H9 (cell line): ENCODE measurements at regions not wholly inside any gene's neighbourhood (a gene's known extent, or its start where the extent isn't known, plus 50 kb on each side); places are given as distances from the start of the nearest gene placed in this dataset.

Source experiments
- DNase-seq: peaks from one replicate; pipeline ENCODE4 v3.0.0-alpha.2; 2017
- H2AFZ ChIP-seq: one replicate; pipeline ENCODE4 v1.6.1; 2013; ENCODE audit warnings: mild to moderate bottlenecking, low read length, control low read depth, moderate library complexity
- H2AK5ac ChIP-seq: 2 replicates; pipeline ENCODE4 v1.6.1; 2013; ENCODE audit warnings: low read length, control low read depth, mixed read lengths; ENCODE audit not compliant: insufficient read length
- H2BK120ac ChIP-seq: one replicate; pipeline ENCODE4 v1.6.1; 2013; ENCODE audit warnings: low read depth, mild to moderate bottlenecking, low read length, control low read depth, inconsistent platforms; ENCODE audit not compliant: poor library complexity, severe bottlenecking
- H2BK12ac ChIP-seq: 2 replicates; pipeline ENCODE4 v1.6.1; 2013; ENCODE audit warnings: low read length, control low read depth, mixed read lengths, low read depth; ENCODE audit not compliant: insufficient read length
- H2BK15ac ChIP-seq: 2 replicates; pipeline ENCODE4 v1.6.1; 2013; ENCODE audit warnings: low read depth, low read length, control low read depth
- H2BK20ac ChIP-seq: one replicate; pipeline ENCODE4 v1.6.1; 2013; ENCODE audit warnings: low read depth, mild to moderate bottlenecking, low read length, control low read depth, inconsistent platforms; ENCODE audit not compliant: poor library complexity, severe bottlenecking
- H2BK5ac ChIP-seq: 2 replicates; pipeline ENCODE4 v1.6.1; 2013; ENCODE audit warnings: low read length, control low read depth, mixed read lengths; ENCODE audit not compliant: insufficient read length
- H3K14ac ChIP-seq: 2 replicates; pipeline ENCODE4 v1.6.1; 2013; ENCODE audit warnings: low read length, control low read depth; ENCODE audit not compliant: insufficient read depth
- H3K18ac ChIP-seq: 2 replicates; pipeline ENCODE4 v1.6.1; 2013; ENCODE audit warnings: low read depth, mild to moderate bottlenecking, mixed read lengths, low read length, control low read depth; ENCODE audit not compliant: insufficient read length
- H3K23ac ChIP-seq: 2 replicates; pipeline ENCODE4 v1.6.1; 2013; ENCODE audit warnings: low read length, control low read depth, mixed read lengths, low read depth; ENCODE audit not compliant: insufficient read length
- H3K23me2 ChIP-seq: 2 replicates; pipeline ENCODE4 v1.6.1; 2013; ENCODE audit warnings: low read depth, mild to moderate bottlenecking, mixed read lengths, low read length, control low read depth; ENCODE audit not compliant: insufficient read length, poor library complexity, severe bottlenecking
- H3K27ac ChIP-seq: 2 replicates; pipeline ENCODE4 v1.5.1; 2013; ENCODE audit warnings: low read length, control low read depth, mixed read lengths, low read depth; ENCODE audit not compliant: insufficient read length
- H3K27me3 ChIP-seq: 2 replicates; pipeline ENCODE4 v1.6.1; 2013; ENCODE audit warnings: low read length, control low read depth, inconsistent platforms; ENCODE audit not compliant: insufficient read depth
- H3K4ac ChIP-seq: 2 replicates; pipeline ENCODE4 v1.6.1; 2013; ENCODE audit warnings: low read depth, mild to moderate bottlenecking, control low read depth, inconsistent platforms, low read length, moderate library complexity
- H3K4me1 ChIP-seq: 2 replicates; pipeline ENCODE4 v1.6.1; 2013; ENCODE audit warnings: low read length, control low read depth, inconsistent platforms; ENCODE audit not compliant: insufficient read depth
- H3K4me2 ChIP-seq: 2 replicates; pipeline ENCODE4 v1.6.1; 2013; ENCODE audit warnings: low read length, control low read depth, mixed read lengths; ENCODE audit not compliant: insufficient read length, insufficient read depth
- H3K56ac ChIP-seq: 2 replicates; pipeline ENCODE4 v1.6.1; 2013; ENCODE audit warnings: low read depth, mild to moderate bottlenecking, mixed read lengths, low read length, control low read depth; ENCODE audit not compliant: insufficient read length
- H3K79me1 ChIP-seq: 2 replicates; pipeline ENCODE4 v1.6.1; 2013; ENCODE audit warnings: low read depth, mild to moderate bottlenecking, moderate library complexity, low read length, control low read depth, inconsistent platforms; ENCODE audit not compliant: insufficient read depth, poor library complexity, severe bottlenecking
- H3K79me2 ChIP-seq: 2 replicates; pipeline ENCODE4 v1.6.1; 2013; ENCODE audit warnings: low read length, control low read depth, inconsistent platforms; ENCODE audit not compliant: insufficient read depth
- H3K9ac ChIP-seq: 2 replicates; pipeline ENCODE4 v1.6.1; 2013; ENCODE audit warnings: low read length, control low read depth, mixed read lengths; ENCODE audit not compliant: insufficient read length; ENCODE audit errors: extremely low read depth
- H3K9me3 ChIP-seq: one replicate; pipeline ENCODE4 v1.6.1; 2013; ENCODE audit warnings: low read depth, low read length, inconsistent platforms; ENCODE audit not compliant: control insufficient read depth
- H3T11ph ChIP-seq: one replicate; pipeline ENCODE4 v1.6.1; 2013; ENCODE audit warnings: mild to moderate bottlenecking, low read length, control low read depth, inconsistent platforms
- H4K20me1 ChIP-seq: one replicate; pipeline ENCODE4 v1.6.1; 2013; ENCODE audit not compliant: control insufficient read depth, insufficient read length, insufficient read depth
- H4K5ac ChIP-seq: 2 replicates; pipeline ENCODE4 v1.6.1; 2013; ENCODE audit warnings: low read depth, mild to moderate bottlenecking, mixed read lengths, low read length, control low read depth; ENCODE audit not compliant: insufficient read length
- H4K8ac ChIP-seq: replicated peaks from 2 replicates; pipeline ENCODE4 v1.6.1; 2013; ENCODE audit warnings: low read length, control low read depth, mixed read lengths, low read depth; ENCODE audit not compliant: insufficient read length
- H4K91ac ChIP-seq: 2 replicates; pipeline ENCODE4 v1.6.1; 2013; ENCODE audit warnings: low read depth, mild to moderate bottlenecking, moderate library complexity, mixed read lengths, low read length, control low read depth; ENCODE audit not compliant: insufficient read length
- H3K27ac Mint-ChIP-seq, 3 experiments: 2 replicates in 2 of 3; 3 replicates in 1 of 3; pipeline ENCODE4 v1.8.0; 2020 to 2021; ENCODE audit warnings: mixed read lengths in 3 of 3, mild to moderate bottlenecking in 1 of 3, moderate library complexity in 1 of 3
- H3K27me3 Mint-ChIP-seq: 2 replicates; pipeline ENCODE4 v1.8.0; 2021; ENCODE audit warnings: low read depth, mild to moderate bottlenecking, moderate library complexity, mixed read lengths
- H3K36me3 Mint-ChIP-seq, 3 experiments: 2 replicates in 2 of 3; 3 replicates in 1 of 3; pipeline ENCODE4 v1.8.0; 2020 to 2021; ENCODE audit warnings: low read depth in 3 of 3, mixed read lengths in 3 of 3; ENCODE audit not compliant: insufficient read depth in 1 of 3
- H3K4me1 Mint-ChIP-seq, 2 experiments: 2 replicates each; pipeline ENCODE4 v1.8.0; 2020; ENCODE audit warnings: mixed read lengths in 2 of 2
- H3K4me3 Mint-ChIP-seq, 2 experiments: 2 replicates in 1 of 2; 3 replicates in 1 of 2; pipeline ENCODE4 v1.8.0; 2020 to 2021; ENCODE audit warnings: mild to moderate bottlenecking in 2 of 2, mixed read lengths in 2 of 2, moderate library complexity in 1 of 2
- H3K9me3 Mint-ChIP-seq, 2 experiments: 2 replicates in 1 of 2; 3 replicates in 1 of 2; pipeline ENCODE4 v1.8.0; 2020; ENCODE audit warnings: mild to moderate bottlenecking in 2 of 2, mixed read lengths in 2 of 2, moderate library complexity in 1 of 2
- CTCF ChIP-seq: fragments of 200-600 bp; sonication (generic); conservative IDR thresholded peaks from 3 replicates; pipeline ENCODE4 v1.8.0; 2021; ENCODE audit warnings: antibody characterized with exemption, mild to moderate bottlenecking
- WGBS: extraction: QIAGEN DNeasy Blood & Tissue Kit; methylation state at CpG from one replicate; pipeline ENCODE4 v1.1.7; 2013; ENCODE audit warnings: missing lambda C conversion rate, low lambda C conversion rate, mixed read lengths; ENCODE audit not compliant: insufficient read length; ENCODE audit errors: extremely low coverage; 5-methylcytosine and 5-hydroxymethylcytosine counted together

GRCh38 chr5:169354263-169354662 lies 53.3 kb upstream of the SLIT3 start:
- no peaks in the 10 kb centered on the region for H3K27me3 ChIP-seq
- no peak overlapping the region for H3K4ac ChIP-seq
- no peak overlapping the region for H3T11ph ChIP-seq
- TF ChIP-seq CTCF = no peak
- no peak overlapping the region for H3K4me2 ChIP-seq
- no peaks in the 10 kb centered on the region for H3K79me1 ChIP-seq
- no peaks in the 10 kb centered on the region for H4K20me1 ChIP-seq
- H3K4me1 ChIP-seq = no peaks in the 10 kb centered on the region
- H3K79me2 ChIP-seq = no peaks in the 10 kb centered on the region
- no peak overlapping the region for H3K9ac ChIP-seq
- no peak overlapping the region for H2BK20ac ChIP-seq
- H2AFZ ChIP-seq = no peak overlapping the region
- H2BK15ac ChIP-seq = no peak overlapping the region
- no peak overlapping the region for H2AK5ac ChIP-seq
- no peak overlapping the region for H3K23ac ChIP-seq
- H4K5ac ChIP-seq = no peak overlapping the region
- no peak overlapping the region for H3K18ac ChIP-seq
- DNase-seq = no peak
- H3K9me3 ChIP-seq = no peaks in the 10 kb centered on the region
- H3K27ac ChIP-seq = no peak overlapping the region
- no peaks in the 10 kb centered on the region; a peak in 1 of 4 replicates for H3K4me1 Mint-ChIP-seq
- peaks cover 2% of the 10 kb centered on the region; the same call in 1 of the 2 replicates for H3K27me3 Mint-ChIP-seq
- no peak overlapping the region for H2BK12ac ChIP-seq
- WGBS = no CpG with 5 or more reads among the region's 1 CpG
- H2BK120ac ChIP-seq = no peak overlapping the region
- H3K36me3 Mint-ChIP-seq = no peaks in the 10 kb centered on the region
- no peak overlapping the region for H3K56ac ChIP-seq
- no peak overlapping the region for H2BK5ac ChIP-seq
- H4K91ac ChIP-seq = no peak overlapping the region
- no peak overlapping the region for H4K8ac ChIP-seq
- no peak overlapping the region for H3K4me3 Mint-ChIP-seq
- H3K27ac Mint-ChIP-seq = no peak overlapping the region
- H3K14ac ChIP-seq = no peak overlapping the region
- H3K9me3 Mint-ChIP-seq = no peaks in the 10 kb centered on the region
- H3K23me2 ChIP-seq = no peaks in the 10 kb centered on the region
